ENCODE measurements at regions not wholly inside any gene's neighbourhood (a gene's known extent, or its start where the extent isn't known, plus 50 kb on each side); places are given as distances from the start of the nearest gene placed in this dataset.

DNA sequence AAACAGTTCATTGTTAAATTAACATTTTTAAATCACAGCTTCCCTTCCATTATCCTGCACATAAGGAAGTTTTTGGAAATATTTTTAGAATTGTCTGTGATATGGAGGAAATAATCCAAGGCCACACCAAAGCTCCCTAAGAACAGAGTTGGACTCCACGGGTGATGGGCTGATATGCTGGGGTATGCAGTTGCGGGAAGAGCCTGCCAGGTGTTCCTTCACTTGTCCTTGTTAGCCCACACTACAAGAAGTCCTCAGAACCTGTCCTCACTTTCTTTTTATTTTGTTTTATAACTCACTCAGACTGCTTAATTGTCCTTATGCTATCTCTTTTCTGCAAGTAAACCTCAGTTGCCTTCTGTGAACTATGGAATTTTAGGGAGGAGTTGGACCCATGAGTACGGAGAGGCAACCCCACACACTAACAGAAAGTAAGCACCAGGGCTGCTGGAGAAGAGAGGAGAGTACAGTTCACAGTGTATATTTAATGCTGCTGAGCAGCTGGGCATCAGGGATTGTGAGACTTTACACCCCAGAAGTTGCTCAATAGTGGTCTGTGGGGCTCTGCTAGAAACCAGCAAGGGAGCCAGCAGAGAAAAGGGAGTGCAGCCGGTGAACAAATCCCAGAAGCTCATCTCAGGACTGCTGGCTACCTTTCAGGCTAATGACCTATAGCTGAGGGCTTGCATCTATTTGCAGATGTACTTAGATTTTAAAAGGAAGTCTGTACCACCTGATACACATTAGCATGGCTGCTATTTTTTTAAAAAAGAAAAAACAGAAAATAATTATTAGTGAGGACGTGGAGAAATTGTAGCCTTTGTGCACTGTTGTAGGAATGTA is 64.6 kb upstream of the FOXN2 start:
- ChIA-PET POLR2A (interaction anchor here (0.6 kb wide), 1 partner anchor 846 kb away, joined by 3 read pairs; no protein-coding TSS in a partner anchor), CTCF (no interaction called here)
- no peaks in the 10 kb centered on the region for H3K27me3 Mint-ChIP-seq (ENCODE audit: insufficient read depth, unreplicated experiment)
- no peak overlapping the region for H3K4me3 Mint-ChIP-seq (ENCODE audit: unreplicated experiment)
- no TSS peak for BruUV-seq (replicated peaks)
- peaks cover 13% of the 10 kb centered on the region for H3K4me1 Mint-ChIP-seq (ENCODE audit: low read depth, unreplicated experiment)
- DNase-seq, result peak; percentile 21 to 37
- H3K4me1 ChIP-seq, result peaks cover 22% of the 10 kb centered on the region
- H3K27ac Mint-ChIP-seq (ENCODE audit: unreplicated experiment), result peak overlapping the region; percentile 79
- no peaks in the 10 kb centered on the region for H3K36me3 Mint-ChIP-seq (ENCODE audit: insufficient read depth, unreplicated experiment)
- no peaks in the 10 kb centered on the region for H3K9me3 Mint-ChIP-seq (ENCODE audit: unreplicated experiment)
- no peaks in the 10 kb centered on the region; the same call in 1 of the 2 replicates for H3K9me3 ChIP-seq
- intact Hi-C loops (cut with micrococcal nuclease; ENCODE audit: unreplicated experiment), result no loop called here
- no peaks in the 10 kb centered on the region for H3K27me3 ChIP-seq (replicated peaks; ENCODE audit: control insufficient read depth, insufficient read depth, low read length)
- H3K4me3 ChIP-seq (ENCODE audit: low read depth, low read length), result no peak overlapping the region
- TF ChIP-seq, protein P1, sequence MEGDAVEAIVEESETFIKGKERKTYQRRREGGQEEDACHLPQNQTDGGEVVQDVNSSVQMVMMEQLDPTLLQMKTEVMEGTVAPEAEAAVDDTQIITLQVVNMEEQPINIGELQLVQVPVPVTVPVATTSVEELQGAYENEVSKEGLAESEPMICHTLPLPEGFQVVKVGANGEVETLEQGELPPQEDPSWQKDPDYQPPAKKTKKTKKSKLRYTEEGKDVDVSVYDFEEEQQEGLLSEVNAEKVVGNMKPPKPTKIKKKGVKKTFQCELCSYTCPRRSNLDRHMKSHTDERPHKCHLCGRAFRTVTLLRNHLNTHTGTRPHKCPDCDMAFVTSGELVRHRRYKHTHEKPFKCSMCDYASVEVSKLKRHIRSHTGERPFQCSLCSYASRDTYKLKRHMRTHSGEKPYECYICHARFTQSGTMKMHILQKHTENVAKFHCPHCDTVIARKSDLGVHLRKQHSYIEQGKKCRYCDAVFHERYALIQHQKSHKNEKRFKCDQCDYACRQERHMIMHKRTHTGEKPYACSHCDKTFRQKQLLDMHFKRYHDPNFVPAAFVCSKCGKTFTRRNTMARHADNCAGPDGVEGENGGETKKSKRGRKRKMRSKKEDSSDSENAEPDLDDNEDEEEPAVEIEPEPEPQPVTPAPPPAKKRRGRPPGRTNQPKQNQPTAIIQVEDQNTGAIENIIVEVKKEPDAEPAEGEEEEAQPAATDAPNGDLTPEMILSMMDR (IDR thresholded peaks at IDR 0.05; ENCODE audit: insufficient read depth in 1 of 2, low read depth in 1 of 2, low read length in 1 of 2, severe bottlenecking in 1 of 2, unreplicated experiment in 1 of 2), result no peak
- H3K36me3 ChIP-seq (ENCODE audit: control insufficient read depth, insufficient read depth, low read length), result no peaks in the 10 kb centered on the region

DNA sequence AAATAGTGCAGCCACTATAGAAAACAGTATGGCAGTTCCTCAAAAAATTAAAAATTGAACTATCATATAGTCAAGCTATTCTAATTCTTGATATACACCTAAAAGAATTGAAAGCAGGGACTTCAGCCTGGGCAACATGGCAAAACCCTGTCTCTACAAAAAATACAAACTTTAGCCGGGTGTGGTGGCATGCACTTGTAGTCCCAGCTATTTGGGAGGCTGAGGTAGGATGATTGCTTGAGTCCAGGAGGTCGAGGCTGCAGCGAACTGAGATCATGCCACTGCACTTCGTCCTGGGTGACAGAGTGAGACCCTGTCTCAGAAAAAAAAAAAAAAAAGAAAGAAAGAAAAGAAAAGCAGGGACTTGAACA is 64.0 kb upstream of the FOXN2 start:
- TF ChIP-seq, protein P1 (IDR thresholded peaks at IDR 0.05; ENCODE audit: insufficient read depth in 1 of 2, low read depth in 1 of 2, low read length in 1 of 2, severe bottlenecking in 1 of 2, unreplicated experiment in 1 of 2), result no peak
- no peak overlapping the region for H3K4me3 ChIP-seq (ENCODE audit: low read depth, low read length)
- no peaks in the 10 kb centered on the region; the same call in 1 of the 2 replicates for H3K9me3 ChIP-seq
- Mint-ChIP-seq H3K27ac (ENCODE audit: unreplicated experiment) (no peak overlapping the region), H3K4me3 (ENCODE audit: unreplicated experiment) (no peak overlapping the region), H3K27me3 (ENCODE audit: insufficient read depth, unreplicated experiment) (no peaks in the 10 kb centered on the region), H3K9me3 (ENCODE audit: unreplicated experiment) (no peaks in the 10 kb centered on the region), H3K36me3 (ENCODE audit: insufficient read depth, unreplicated experiment) (no peaks in the 10 kb centered on the region), H3K4me1 (ENCODE audit: low read depth, unreplicated experiment) (peaks cover 13% of the 10 kb centered on the region)
- DNase-seq, result no peak
- peaks cover 22% of the 10 kb centered on the region for H3K4me1 ChIP-seq
- ChIA-PET CTCF (no interaction called here), POLR2A (no interaction called here)
- intact Hi-C loops (cut with micrococcal nuclease; ENCODE audit: unreplicated experiment), result no loop called here
- BruUV-seq (replicated peaks), result no TSS peak
- no peaks in the 10 kb centered on the region for H3K36me3 ChIP-seq (ENCODE audit: control insufficient read depth, insufficient read depth, low read length)
- H3K27me3 ChIP-seq (replicated peaks; ENCODE audit: control insufficient read depth, insufficient read depth, low read length), result no peaks in the 10 kb centered on the region

DNA sequence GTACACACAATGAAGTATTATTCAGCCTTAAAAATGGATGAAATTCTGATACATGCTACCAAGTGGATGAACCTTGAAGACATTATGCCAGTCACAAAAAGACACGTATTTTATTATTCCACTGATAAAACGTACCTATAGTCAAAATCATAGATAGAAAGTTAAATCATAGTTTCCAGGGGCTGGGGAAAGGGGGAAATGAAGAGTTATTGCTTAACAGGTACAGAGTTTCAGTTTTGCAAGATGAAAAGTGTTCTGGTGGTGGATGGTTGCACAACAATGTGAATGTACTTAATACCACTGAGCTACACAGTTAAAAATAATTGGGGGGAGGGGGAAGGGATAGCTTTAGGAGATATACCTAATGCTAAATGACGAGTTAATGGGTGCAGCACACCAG is 63.5 kb upstream of the FOXN2 start:
- no TSS peak for BruUV-seq (replicated peaks)
- Histone ChIP-seq H3K9me3 (no peaks in the 10 kb centered on the region; the same call in 1 of the 2 replicates), H3K4me3 (ENCODE audit: low read depth, low read length) (no peak overlapping the region), H3K36me3 (ENCODE audit: control insufficient read depth, insufficient read depth, low read length) (no peaks in the 10 kb centered on the region), H3K27me3 (replicated peaks; ENCODE audit: control insufficient read depth, insufficient read depth, low read length) (no peaks in the 10 kb centered on the region), H3K4me1 (peaks cover 22% of the 10 kb centered on the region)
- H3K9me3 Mint-ChIP-seq (ENCODE audit: unreplicated experiment), result no peaks in the 10 kb centered on the region
- TF ChIP-seq, protein P1 (IDR thresholded peaks at IDR 0.05; ENCODE audit: insufficient read depth in 1 of 2, low read depth in 1 of 2, low read length in 1 of 2, severe bottlenecking in 1 of 2, unreplicated experiment in 1 of 2), result no peak
- H3K27ac Mint-ChIP-seq (ENCODE audit: unreplicated experiment), result no peak overlapping the region
- DNase-seq, result no peak
- no peaks in the 10 kb centered on the region for H3K27me3 Mint-ChIP-seq (ENCODE audit: insufficient read depth, unreplicated experiment)
- no peak overlapping the region for H3K4me3 Mint-ChIP-seq (ENCODE audit: unreplicated experiment)
- ChIA-PET POLR2A (no interaction called here), CTCF (no interaction called here)
- intact Hi-C loops (cut with micrococcal nuclease; ENCODE audit: unreplicated experiment), result loop anchor here (1.0 kb wide), 1 partner anchor 19 kb away; no protein-coding TSS in a partner anchor
- peaks cover 13% of the 10 kb centered on the region for H3K4me1 Mint-ChIP-seq (ENCODE audit: low read depth, unreplicated experiment)
- H3K36me3 Mint-ChIP-seq (ENCODE audit: insufficient read depth, unreplicated experiment), result no peaks in the 10 kb centered on the region

Measured in Caco-2 (cell line).